Body of pancreas (tissue), 4 donors: ENCODE measurements at regions not wholly inside any gene's neighbourhood (a gene's known extent, or its start where the extent isn't known, plus 50 kb on each side); places are given as distances from the start of the nearest gene placed in this dataset.

ENCODE experiments used
- POLR2A ChIP-seq, 3 donors: fragments of 450-650 bp; IDR thresholded peaks; one replicate each; pipeline ENCODE4 v1.6.1; 2016; ENCODE audit warnings: antibody characterized with exemption in 3 of 3, mild to moderate bottlenecking in 2 of 3
- TF ChIP-seq, protein P1 (sequence below), 7 experiments: fragments of 450-650 bp in 4 of 7; fragments of 200-600 bp in 3 of 7; sonication (generic) in 3 of 7; IDR thresholded peaks; one replicate each; pipeline ENCODE4 v1.5.1; 2016 to 2019; ENCODE audit warnings: antibody characterized with exemption in 7 of 7

DNA sequence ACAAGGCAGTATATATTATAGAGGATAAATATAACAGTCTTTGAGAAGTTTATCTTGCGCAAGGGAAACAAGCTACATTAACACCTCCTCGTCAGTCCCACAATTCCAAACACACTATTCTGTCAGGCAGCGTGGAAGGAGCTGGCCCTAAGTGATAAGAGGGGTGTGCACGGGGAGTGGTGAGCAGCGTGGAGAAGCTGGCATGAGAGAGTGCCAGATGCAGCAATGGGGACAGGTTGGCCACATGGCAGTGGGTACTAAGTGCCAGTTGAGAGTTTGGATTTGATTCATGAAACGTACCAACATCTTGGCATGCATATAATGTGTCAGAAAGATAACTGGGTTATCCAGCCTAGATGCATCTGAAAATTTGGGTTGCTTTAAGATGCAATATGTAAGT is 460.2 kb downstream of the ICE1 start:
- TF ChIP-seq POLR2A (IDR thresholded peaks at IDR 0.05), result no peak
- TF ChIP-seq, protein P1, sequence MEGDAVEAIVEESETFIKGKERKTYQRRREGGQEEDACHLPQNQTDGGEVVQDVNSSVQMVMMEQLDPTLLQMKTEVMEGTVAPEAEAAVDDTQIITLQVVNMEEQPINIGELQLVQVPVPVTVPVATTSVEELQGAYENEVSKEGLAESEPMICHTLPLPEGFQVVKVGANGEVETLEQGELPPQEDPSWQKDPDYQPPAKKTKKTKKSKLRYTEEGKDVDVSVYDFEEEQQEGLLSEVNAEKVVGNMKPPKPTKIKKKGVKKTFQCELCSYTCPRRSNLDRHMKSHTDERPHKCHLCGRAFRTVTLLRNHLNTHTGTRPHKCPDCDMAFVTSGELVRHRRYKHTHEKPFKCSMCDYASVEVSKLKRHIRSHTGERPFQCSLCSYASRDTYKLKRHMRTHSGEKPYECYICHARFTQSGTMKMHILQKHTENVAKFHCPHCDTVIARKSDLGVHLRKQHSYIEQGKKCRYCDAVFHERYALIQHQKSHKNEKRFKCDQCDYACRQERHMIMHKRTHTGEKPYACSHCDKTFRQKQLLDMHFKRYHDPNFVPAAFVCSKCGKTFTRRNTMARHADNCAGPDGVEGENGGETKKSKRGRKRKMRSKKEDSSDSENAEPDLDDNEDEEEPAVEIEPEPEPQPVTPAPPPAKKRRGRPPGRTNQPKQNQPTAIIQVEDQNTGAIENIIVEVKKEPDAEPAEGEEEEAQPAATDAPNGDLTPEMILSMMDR (IDR thresholded peaks at IDR 0.05), result no peak
